Smooth muscle cell (in vitro differentiated cells): ENCODE measurements at regions not wholly inside any gene's neighbourhood (a gene's known extent, or its start where the extent isn't known, plus 50 kb on each side); places are given as distances from the start of the nearest gene placed in this dataset.

ENCODE experiments used
- DNase-seq: peaks from one replicate; lab custom pipeline; 2025; ENCODE audit not compliant: unreplicated experiment; lab: John Stamatoyannopoulos, UW
- H2AFZ ChIP-seq: fragments of 200-600 bp; sonication (generic); 2 replicates; pipeline ENCODE4 v1.6.0; 2016; ENCODE audit warnings: antibody characterized with exemption, low read depth, mild to moderate bottlenecking
- H3F3A ChIP-seq: fragments of 200-600 bp; sonication (generic); 2 replicates; pipeline ENCODE4 v1.6.0; 2017; ENCODE audit warnings: antibody characterized with exemption, low read depth
- H3K27ac ChIP-seq: fragments of 200-600 bp; sonication (generic); 2 replicates; pipeline ENCODE4 v1.5.1; 2016; ENCODE audit warnings: low read depth, mild to moderate bottlenecking
- H3K27me3 ChIP-seq: fragments of 200-600 bp; sonication (generic); 2 replicates; pipeline ENCODE4 v1.6.1; 2016; ENCODE audit warnings: low read depth, mild to moderate bottlenecking
- H3K36me3 ChIP-seq: fragments of 200-600 bp; sonication (generic); 2 replicates; pipeline ENCODE4 v1.5.1; 2016; ENCODE audit warnings: low read depth
- H3K4me1 ChIP-seq: fragments of 200-600 bp; sonication (generic); 2 replicates; pipeline ENCODE4 v1.5.1; 2016; ENCODE audit warnings: low read depth
- H3K4me2 ChIP-seq: fragments of 200-600 bp; sonication (generic); 2 replicates; pipeline ENCODE4 v1.6.0; 2016; ENCODE audit warnings: mild to moderate bottlenecking
- H3K4me3 ChIP-seq: fragments of 200-600 bp; sonication (generic); 2 replicates; pipeline ENCODE4 v1.5.1; 2016; ENCODE audit warnings: mild to moderate bottlenecking
- H3K79me2 ChIP-seq: fragments of 200-600 bp; sonication (generic); 2 replicates; pipeline ENCODE4 v1.6.0; 2016; ENCODE audit warnings: low read depth, mild to moderate bottlenecking
- H3K9ac ChIP-seq: fragments of 200-600 bp; sonication (generic); 2 replicates; pipeline ENCODE4 v1.6.0; 2016; ENCODE audit warnings: low read depth
- H3K9me3 ChIP-seq: fragments of 200-600 bp; sonication (generic); replicated peaks from 2 replicates; pipeline ENCODE4 v1.5.1; 2016; ENCODE audit warnings: low read depth
- H4K20me1 ChIP-seq: fragments of 200-600 bp; sonication (generic); 2 replicates; pipeline ENCODE4 v1.6.0; 2016; ENCODE audit warnings: low read depth
- WGBS: methylation state at CpG from one replicate; pipeline ENCODE4 v1.1.7; 2016; ENCODE audit warnings: low lambda C conversion rate; 5-methylcytosine and 5-hydroxymethylcytosine counted together
- TF ChIP-seq, protein P1 (sequence below): fragments of 200-600 bp; sonication (generic); IDR thresholded peaks from 2 replicates; pipeline ENCODE4 v1.5.1; 2017; ENCODE audit warnings: borderline replicate concordance, mild to moderate bottlenecking, antibody characterized with exemption; ENCODE audit not compliant: insufficient read depth, poor library complexity, severe bottlenecking

DNA sequence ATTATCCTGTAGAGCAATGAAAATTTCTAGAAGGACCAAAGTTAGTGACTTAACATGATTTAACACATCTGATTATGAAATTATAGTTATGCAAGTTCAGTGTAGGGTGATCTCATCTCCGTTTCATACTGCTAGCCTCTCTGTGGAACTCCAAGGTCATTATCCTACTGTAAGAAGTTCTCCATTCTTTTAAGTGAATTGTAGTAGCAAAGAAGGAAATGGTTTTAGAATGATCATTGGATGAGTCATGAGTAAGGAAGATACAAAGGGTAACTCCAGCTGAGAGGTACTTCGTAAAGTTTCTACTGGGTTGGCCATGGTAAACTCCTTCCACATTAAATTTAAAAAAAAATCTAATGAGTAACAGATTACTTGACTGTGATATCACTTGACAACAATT lies 215.0 kb upstream of the GIMD1 start:
- Histone ChIP-seq H3F3A (no peaks in the 10 kb centered on the region), H3K79me2 (no peaks in the 10 kb centered on the region), H3K9me3 (no peaks in the 10 kb centered on the region), H4K20me1 (no peaks in the 10 kb centered on the region), H3K4me3 (no peak overlapping the region), H2AFZ (no peak overlapping the region), H3K27me3 (no peaks in the 10 kb centered on the region), H3K9ac (no peak overlapping the region), H3K4me1 (no peaks in the 10 kb centered on the region), H3K27ac (peak overlapping the region; percentile 17), H3K4me2 (peak overlapping the region; percentile 12), H3K36me3 (no peaks in the 10 kb centered on the region)
- DNase-seq: no peak
- 16% methylated on average over 2 of the region's 2 CpGs for WGBS
- TF ChIP-seq, protein P1, sequence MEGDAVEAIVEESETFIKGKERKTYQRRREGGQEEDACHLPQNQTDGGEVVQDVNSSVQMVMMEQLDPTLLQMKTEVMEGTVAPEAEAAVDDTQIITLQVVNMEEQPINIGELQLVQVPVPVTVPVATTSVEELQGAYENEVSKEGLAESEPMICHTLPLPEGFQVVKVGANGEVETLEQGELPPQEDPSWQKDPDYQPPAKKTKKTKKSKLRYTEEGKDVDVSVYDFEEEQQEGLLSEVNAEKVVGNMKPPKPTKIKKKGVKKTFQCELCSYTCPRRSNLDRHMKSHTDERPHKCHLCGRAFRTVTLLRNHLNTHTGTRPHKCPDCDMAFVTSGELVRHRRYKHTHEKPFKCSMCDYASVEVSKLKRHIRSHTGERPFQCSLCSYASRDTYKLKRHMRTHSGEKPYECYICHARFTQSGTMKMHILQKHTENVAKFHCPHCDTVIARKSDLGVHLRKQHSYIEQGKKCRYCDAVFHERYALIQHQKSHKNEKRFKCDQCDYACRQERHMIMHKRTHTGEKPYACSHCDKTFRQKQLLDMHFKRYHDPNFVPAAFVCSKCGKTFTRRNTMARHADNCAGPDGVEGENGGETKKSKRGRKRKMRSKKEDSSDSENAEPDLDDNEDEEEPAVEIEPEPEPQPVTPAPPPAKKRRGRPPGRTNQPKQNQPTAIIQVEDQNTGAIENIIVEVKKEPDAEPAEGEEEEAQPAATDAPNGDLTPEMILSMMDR: no peak

DNA sequence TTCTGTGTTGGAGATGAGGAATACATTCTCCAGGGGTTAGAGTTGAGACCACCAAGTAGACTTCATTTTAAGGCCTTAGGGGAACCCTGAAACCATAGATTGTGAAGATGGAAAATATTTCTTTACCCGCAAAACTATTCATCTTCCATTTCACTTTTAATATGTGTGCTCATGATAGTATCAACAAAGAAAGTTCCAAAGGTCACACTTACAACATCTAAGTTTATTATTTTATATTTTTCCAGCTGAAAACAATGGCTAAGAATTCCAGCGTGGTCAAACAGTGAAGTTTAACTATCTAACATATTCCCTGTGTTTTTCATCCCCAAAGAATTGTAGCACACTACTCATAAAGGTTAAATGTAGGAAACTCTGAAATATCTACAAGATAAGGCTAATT lies 214.5 kb upstream of the GIMD1 start:
- no peaks in the 10 kb centered on the region for H3K9me3 ChIP-seq
- H3K27me3 ChIP-seq: no peaks in the 10 kb centered on the region
- peak overlapping the region; percentile 17 for H3K27ac ChIP-seq
- no peaks in the 10 kb centered on the region for H3F3A ChIP-seq
- H3K79me2 ChIP-seq: no peaks in the 10 kb centered on the region
- WGBS: 95% methylated on average over 2 of the region's 2 CpGs
- no peak for DNase-seq
- H4K20me1 ChIP-seq: no peaks in the 10 kb centered on the region
- H3K4me2 ChIP-seq: peak overlapping the region; percentile 12
- no peak overlapping the region for H3K4me3 ChIP-seq
- no peaks in the 10 kb centered on the region for H3K36me3 ChIP-seq
- H3K9ac ChIP-seq: no peak overlapping the region
- no peak overlapping the region for H2AFZ ChIP-seq
- H3K4me1 ChIP-seq: no peaks in the 10 kb centered on the region
- TF ChIP-seq, protein P1: no peak

DNA sequence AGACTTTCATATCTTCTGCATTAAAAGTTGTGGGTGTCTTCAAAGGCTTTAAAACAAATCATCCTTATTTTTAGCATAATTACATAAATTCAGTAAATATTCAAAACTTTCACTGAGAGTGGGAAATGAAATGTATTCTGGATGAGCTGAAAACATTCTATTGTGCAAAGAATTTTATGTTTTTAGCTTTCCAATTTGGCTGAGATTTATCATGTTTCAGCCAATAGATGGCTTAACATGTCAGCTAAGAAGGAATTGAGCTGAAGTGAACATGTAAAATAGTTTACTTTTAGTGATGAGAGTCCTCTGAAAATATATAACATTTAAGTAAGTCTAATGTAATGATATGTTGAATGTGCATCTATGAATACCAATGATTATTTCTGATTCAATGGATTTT lies 213.5 kb upstream of the GIMD1 start:
- H3K4me1 ChIP-seq: no peaks in the 10 kb centered on the region
- H3K4me2 ChIP-seq: no peak overlapping the region
- no peaks in the 10 kb centered on the region for H3K9me3 ChIP-seq
- no peak overlapping the region for H3K9ac ChIP-seq
- H4K20me1 ChIP-seq: no peaks in the 10 kb centered on the region
- H2AFZ ChIP-seq: no peak overlapping the region
- no peaks in the 10 kb centered on the region for H3K79me2 ChIP-seq
- TF ChIP-seq, protein P1: no peak
- DNase-seq: no peak
- no peaks in the 10 kb centered on the region for H3F3A ChIP-seq
- H3K4me3 ChIP-seq: no peak overlapping the region
- no peaks in the 10 kb centered on the region for H3K36me3 ChIP-seq
- H3K27ac ChIP-seq: no peak overlapping the region
- no peaks in the 10 kb centered on the region for H3K27me3 ChIP-seq

DNA sequence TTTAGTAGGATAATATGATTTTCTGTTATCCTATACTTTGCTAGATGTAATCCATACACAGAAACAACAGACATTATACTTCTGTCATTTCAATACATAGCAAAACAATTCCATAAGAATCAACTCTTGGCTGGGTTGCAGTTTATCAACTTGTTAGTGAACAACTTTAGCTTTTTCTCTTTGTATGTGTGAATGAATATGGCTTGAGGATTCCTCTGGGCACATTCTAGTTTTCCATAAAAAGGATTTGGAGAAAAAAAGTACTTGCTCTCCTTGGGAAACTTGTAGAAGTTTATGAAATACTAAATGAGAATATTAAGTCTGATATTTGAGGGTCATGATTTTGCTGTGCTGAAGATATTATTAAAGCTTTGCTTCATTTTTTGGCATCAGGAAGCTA lies 210.7 kb upstream of the GIMD1 start:
- H3K9ac ChIP-seq: no peak overlapping the region
- H3K79me2 ChIP-seq: no peaks in the 10 kb centered on the region
- H4K20me1 ChIP-seq: no peaks in the 10 kb centered on the region
- H3F3A ChIP-seq: no peaks in the 10 kb centered on the region
- H3K27ac ChIP-seq: no peak overlapping the region
- DNase-seq: no peak
- H2AFZ ChIP-seq: no peak overlapping the region
- no peak overlapping the region for H3K4me2 ChIP-seq
- no peaks in the 10 kb centered on the region for H3K27me3 ChIP-seq
- TF ChIP-seq, protein P1: no peak
- H3K4me3 ChIP-seq: no peak overlapping the region
- H3K9me3 ChIP-seq: no peaks in the 10 kb centered on the region
- no peaks in the 10 kb centered on the region for H3K4me1 ChIP-seq
- H3K36me3 ChIP-seq: no peaks in the 10 kb centered on the region
